Stimulated activated CD4-positive, alpha-beta T cell treated with anti-CD3 and anti-CD28 coated beads, Interleukin-4, amount 100 ng/mL, for 1 hour (primary cell): ENCODE measurements at regions not wholly inside any gene's neighbourhood (a gene's known extent, or its start where the extent isn't known, plus 50 kb on each side); places are given as distances from the start of the nearest gene placed in this dataset.

Experiments used
- DNase-seq: peaks from one replicate; pipeline ENCODE4 v3.0.0-alpha.2; 2020

DNA sequence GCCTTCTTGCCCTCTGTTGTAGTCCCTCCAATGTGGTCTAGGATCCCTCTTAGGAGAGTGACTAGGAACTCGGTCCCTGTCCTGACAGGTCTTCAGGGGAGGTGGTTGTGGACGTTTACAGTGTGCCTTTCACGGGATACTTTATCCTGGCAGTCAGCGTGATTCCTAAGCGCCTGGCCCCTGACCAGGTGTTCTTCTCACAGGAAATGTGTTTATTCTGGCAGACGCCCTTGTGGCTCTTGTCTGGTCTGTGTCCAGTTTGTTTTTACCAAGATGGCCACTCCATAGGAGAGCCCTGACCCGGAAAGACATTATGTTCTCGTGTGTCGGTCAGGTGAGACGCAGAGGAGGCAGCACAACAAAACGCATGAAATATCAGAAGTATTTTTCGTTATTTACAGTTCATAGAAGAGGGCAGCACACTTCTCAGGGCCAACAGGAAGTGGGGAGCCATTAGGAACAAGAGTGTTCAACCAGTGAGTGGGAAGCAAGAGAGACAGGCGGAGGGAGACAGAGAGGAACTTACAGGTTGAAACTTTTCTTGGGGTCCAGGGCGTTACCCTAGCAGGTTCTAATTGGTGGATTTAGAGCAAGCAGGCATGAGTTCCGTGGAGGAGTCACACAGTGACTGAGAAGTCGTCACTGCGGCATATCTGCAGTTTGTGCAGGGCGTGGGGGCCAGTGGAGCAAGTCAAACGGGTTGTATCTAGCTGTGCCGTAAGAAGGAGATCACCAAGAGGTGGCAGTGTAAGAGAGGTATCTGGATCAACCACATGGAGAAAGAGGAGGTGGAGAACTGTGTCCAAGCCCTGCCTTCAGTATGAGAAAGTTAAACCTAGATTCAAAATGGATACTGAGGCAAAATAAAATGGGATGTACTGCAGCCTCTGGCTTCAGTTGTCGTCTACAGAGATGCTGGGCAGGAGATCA, 412.9 kb downstream of the ZSWIM6 start:
- no peak for DNase-seq

DNA sequence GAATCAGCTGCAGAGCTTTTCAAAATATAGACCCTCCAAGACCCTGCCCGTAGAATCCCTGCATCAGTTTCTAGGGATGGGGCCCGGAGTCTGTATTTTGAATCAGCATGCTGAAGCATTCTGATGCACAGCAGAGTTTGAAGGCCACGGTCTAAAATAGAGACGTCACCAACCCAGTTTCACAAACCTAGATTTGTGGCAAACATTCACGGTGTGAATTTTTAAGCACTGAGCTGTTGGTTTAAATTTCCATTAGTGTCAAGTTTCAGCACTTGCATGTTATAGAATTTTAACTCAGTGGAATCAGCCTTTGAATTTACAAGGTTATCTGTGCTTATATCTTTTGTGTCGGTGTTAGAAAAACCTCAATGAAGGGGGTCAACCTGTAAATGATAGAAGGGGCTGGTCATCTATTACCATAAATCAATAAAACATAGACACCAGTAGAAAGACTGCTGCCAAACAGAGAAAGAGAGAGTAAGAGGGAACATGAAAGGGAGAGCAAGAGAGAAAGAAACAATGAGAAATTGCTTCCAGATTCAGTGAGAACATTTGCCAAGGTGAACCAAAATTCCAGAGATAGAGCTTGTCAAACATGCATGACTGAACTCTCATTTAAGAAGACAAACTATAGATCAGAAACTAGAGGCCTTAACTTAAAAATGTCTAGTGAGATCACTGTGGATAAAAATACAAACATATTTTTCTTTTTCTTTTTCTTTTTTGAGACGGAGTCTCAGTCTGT, 414.9 kb downstream of the ZSWIM6 start:
- no peak for DNase-seq

DNA sequence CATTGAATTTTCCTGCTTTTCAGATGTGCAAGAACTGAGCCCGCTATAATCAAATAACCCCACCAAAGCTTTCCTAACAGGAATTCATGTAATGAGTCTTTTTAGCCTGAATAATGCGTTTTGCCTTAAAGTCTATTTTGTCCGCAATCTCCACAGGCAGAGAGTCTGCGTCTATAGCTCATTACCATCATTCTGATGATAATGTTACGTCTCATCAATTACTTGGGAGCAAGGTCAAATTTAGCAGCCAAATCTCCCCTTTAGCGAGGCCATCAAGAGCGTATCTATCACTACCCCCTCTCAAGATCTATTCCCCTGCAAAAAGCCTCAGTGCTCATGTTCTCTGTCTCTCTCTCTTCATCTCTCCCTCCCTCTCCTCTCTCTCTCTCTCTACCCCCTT, 416.1 kb downstream of the ZSWIM6 start:
- no peak for DNase-seq

DNA sequence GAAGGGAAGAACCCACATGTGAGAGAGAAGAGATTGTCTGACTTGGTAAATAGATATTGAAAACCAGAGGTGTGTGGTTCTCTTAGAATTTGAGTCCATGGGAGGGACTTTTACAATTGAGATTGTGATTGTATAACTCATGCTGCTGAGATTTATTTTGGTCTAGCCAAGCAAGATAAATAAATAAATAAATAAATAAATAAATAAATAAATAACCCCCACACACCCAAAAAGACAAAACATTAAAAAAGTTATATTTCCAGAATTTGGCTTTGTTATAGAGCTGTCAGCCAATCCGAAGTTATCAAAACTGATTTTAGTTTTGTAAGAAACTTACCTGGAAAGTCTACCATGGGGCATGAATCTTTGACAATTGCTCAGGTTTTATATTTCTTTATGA, 416.6 kb downstream of the ZSWIM6 start:
- no peak for DNase-seq

DNA sequence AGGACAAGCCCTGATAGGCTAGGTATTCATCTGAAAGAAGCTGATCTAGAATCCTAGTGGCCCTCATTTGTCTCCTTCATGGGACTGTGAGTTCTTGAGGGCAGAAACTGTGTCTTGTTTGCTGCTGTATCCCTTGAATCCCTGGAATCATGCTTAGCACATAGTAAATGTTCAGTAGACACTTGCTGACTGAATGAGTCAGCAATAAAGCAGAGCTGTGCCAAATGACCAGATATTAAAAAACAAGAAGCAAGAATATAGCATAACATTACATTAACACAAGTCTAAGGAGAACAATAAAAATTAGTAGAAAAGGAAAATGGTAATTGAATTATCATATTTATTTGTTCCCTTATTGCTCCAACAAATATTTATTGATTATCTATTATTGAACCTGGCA, 420.5 kb downstream of the ZSWIM6 start:
- no peak for DNase-seq

DNA sequence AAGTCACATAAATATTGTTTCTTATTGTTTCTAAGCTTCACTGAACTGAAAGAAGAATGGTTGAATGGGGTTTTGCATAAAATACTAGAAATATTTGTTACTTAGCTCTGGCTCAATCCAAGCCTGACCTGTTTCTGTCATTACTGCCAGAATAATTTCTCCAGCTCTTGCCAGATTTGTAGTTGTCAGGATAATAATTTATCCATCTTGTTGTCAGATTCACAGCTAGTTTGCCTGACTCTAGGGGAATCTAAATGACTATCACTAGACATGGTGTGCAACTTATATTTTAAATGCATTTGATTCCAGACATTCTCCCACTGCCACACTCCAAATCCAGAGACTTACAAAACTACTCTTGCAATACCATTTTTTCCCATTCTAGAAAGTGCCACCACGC, 422.7 kb downstream of the ZSWIM6 start:
- DNase-seq: no peak

DNA sequence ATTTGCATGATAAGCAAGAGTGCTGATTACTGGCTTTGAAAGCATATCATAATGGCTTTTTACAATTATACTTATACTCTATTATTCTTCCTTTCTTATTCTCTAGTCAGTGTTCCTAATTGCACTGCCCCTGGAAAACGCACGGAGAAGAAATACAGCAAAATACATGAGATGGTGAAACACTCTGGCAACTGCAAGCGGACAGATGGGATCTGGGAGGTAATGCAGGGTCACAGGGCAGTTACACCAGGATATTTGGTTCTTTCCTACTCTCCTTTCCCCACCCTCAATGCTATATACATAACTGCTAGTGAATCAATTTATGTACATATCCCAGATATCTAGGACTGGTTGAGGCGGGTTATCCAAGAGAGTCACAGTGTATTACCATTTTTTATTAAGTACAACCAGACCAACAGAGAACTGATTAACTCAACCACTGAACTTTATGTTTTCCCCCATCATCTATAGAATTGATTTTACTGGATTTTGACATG, 423.7 kb downstream of the ZSWIM6 start:
- no peak for DNase-seq

DNA sequence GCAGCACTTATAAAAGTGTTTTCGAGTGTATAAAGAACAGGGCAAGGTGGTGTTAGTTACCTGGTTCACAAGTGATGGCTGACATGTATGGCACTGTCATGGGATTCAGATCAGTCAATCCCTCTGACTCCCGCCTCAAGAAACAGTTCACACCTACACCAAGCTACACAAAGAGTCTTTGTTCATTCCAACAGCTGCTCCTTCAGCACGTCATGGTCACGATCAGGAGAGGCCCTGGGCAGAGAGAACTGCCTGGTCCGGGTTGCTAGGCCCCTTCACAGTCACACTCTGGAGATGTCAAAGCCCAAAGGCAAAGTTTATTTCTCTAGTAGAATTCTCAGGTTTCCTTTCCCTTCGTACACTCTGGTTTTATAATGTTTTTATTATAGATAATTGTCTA, 426.7 kb downstream of the ZSWIM6 start:
- no peak for DNase-seq

DNA sequence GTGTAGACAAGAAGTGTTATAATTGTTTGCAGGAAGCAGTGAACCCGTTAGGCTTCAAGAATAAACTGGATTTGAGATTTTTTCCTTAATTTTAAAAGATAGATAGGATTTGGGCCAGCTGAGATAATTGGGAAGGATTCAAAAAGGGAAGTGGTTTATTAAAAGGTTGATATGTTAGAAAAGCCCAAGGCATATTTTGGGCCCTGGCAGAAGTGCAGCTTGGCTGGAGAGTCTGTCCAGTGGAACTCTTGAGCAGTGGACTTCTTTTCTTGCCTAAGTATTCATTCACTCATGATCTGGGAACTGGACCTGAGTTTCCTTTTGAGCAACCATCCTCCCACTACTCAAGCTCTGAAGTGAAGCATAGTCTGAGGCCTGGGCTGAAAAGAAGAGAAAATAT, 433.4 kb downstream of the ZSWIM6 start:
- no peak for DNase-seq

DNA sequence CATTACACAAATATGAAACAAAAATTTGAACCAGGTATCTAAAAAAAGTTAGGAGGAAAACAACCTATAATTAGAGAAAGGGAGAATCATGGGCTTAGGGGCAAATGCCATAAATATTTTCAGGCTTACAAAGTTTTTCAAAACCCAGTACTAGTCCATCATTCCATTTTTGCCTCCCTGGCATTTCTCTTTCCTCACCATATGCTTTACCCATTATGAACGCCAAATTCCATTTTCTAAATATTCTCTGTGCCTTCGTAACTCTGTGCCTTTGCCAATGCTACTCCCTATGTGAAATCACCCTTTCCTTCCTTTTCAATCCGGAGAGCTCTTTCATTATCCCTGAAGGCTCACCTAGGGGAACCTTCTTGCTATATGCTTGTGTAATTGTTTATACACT, 434.1 kb downstream of the ZSWIM6 start:
- DNase-seq: no peak

DNA sequence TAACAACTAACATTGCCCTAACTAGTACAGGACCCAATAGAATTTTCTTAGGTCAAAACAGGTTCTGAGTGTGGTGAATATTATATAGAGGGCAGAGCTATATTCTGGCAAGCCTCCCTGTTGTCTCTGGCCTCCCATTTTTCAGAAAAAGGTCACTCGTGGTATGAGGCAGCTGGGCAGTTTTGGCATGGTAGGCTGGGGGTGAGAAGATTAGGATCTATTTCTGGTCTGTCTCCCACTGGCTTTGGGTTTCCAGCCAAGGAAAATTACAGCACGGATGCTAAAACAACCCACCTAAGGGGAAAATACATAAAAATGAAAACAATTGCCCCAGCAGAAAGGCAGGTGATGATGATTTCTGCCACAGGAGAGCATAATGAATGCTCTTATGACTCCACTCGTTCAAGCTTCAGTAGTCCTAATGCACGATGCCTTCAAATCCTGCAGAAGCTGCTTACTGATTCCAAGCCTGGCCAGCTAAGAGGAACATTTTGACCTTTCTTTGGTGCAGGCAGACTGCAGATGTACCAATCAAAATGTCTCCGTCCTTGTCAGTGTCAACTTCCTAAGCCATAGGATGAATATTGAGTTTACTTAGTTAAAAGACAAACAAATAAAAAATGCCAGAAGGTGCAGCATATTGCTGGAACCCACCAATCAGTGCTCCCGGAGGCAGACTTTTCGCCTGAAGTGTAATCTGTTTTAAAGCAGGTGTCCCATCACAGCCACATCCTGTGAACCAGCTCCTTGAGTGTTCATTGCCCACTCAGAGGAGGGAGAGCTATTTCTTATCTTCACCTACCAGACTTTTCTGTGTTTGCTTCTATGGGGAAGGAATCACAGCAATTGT, 435.4 kb downstream of the ZSWIM6 start:
- DNase-seq: no peak

DNA sequence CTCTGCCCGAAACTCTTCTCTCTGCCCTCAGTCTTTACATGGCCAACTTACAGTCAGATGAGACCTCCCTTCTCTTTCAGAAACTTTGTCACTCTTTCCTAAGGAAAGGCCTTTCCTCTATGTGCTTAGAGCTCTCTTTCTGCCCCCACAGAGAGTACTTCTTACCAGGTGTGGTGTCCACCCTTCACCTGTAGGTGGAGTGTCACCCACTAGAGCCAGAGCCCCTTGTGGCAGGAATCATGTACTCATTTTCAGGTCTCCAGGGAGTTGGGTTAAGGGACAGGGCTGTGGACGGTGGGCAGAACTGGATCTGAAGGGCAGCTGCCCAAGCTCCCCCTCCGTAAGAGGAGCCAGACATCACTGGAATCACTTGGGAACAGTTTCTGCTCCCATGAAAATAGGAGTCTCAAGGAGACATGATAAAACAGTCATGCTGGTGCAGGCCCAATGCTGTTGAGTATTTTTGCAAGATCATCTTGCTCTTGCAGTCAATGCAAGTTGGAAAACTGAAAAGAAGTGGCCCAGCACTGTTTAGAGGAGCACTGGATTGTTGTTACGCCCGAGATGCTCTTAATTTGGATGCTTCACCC, 436.7 kb downstream of the ZSWIM6 start:
- DNase-seq: no peak

DNA sequence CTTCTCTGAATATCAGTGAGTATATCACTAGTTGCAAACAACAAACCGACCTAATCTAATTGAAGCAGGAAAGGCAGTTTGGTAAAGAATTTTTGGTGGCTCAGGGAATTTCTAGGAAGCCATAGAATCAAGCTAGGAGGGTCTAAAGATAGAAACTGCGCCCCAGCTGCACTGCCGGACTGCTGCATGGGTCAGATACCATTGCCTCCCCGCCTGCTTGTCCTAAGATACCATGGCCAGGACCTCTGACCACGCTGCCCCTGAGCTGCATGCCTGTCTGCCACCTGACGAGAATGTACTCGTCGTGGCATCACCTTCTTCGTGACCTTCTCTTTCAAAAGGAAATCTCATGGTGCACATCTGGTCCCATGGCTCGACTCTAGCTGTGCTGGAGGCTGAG, 439.0 kb downstream of the ZSWIM6 start:
- DNase-seq: no peak

DNA sequence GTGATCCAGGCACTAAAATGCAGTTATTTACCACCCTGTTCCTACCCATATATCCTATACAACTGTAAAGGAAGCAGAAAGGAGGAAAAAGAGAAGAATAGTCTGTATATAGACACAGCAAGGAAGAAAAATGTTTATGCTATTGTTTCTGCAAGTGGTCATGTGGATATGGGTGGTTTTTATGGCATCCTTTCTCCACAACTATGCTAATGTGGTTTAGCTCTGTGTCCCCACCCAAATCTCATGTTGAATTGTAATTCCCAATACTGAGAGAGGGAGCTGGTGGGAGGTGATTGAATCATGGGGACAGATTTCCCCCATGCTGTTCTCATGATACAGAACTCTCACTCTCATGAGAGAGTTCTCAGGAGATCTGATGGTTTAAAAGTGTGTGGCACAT, 439.8 kb downstream of the ZSWIM6 start:
- DNase-seq: no peak

DNA sequence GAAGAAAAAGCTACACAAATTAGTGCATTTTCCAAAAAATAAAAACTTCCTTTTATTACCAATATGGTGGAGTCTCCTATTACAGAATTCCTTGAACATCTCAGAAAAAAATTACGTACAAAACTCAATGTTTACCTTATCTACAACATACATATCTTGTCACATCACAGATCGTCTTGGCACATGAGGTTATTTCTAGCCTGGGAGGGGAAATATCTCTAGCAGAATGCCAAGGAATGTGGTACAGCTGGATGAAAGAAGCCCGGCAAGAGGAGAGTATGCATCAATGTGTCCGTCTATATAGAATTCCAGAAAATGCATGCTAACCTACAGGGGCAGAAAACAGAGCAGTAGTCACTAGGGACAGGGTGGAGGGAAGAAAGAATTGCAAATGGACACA, 443.8 kb downstream of the ZSWIM6 start:
- no peak for DNase-seq

DNA sequence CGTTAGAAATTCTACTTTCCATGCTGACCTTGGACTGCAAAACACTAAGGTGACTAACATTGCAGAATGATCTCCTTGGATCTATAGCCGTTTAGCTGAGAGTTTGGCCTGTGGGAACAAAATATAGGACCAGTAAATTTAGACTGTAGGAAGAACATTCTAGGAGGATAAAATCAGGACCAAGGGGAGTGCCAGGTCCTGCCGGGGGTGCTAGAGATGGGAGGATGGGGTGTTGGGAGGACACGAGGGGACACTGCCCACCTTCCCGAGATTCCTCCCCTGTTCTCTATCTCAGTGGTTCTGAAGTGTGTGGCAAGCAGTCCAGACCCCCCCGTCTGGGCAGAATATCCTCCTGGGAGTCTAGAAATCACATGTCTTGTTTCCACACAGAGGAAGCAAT, 445.2 kb downstream of the ZSWIM6 start:
- DNase-seq: no peak

DNA sequence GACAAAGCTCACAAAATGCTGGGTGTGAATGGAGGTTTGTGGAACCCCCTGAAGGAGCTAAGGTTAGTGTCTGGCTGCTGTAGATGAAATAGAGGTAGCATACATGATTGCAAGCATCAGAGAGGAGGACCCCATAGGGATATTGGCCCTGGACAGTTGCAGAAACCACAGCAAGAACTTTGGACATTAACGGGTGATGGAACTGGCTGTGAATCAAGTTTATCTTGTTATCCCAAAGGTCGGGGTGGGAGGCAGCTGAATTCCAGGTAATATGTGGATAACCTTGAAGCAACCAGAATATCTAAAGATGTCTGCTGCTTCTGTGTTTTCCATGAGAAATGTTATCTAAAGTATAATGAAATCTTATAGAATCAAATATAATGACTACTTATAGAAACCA, 447.7 kb downstream of the ZSWIM6 start:
- DNase-seq: no peak

DNA sequence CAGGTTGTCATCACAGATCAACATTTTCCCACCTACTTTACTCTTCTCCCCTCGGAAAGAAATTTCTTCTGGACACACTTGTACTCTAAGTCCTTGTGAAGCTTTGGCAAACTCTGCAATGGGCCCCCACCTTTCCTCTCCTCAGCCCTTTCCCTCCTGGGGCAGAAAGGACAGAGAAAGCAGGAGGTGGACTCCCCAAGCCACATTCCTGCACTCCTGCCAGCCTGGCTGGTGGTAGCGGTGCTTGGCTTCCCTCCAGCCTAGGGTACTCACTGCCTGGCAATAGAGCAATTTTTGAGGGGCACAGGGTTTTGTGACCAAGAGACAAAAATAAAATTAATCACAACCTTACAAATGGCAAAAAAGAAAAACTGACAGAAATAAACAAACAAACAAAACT, 451.4 kb downstream of the ZSWIM6 start:
- DNase-seq: no peak

DNA sequence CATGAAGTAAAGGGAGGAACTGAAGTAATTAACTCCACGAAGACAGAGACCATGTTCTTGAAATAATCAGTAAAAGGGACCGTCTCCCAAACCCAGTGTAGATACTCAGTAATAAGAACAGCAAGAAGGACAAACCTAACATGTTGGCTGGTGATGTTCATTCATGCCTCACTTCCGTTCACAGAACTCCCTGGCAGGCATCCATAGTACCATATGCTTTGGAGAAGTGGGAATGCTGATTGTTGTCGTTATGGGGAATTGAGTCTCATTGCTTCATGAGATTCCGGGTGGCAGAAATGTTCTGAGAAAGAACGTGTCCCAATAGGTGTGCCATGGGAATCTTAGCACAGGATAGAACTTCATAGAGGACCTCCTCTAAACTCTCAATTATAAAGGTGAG, 452.3 kb downstream of the ZSWIM6 start:
- DNase-seq: no peak

DNA sequence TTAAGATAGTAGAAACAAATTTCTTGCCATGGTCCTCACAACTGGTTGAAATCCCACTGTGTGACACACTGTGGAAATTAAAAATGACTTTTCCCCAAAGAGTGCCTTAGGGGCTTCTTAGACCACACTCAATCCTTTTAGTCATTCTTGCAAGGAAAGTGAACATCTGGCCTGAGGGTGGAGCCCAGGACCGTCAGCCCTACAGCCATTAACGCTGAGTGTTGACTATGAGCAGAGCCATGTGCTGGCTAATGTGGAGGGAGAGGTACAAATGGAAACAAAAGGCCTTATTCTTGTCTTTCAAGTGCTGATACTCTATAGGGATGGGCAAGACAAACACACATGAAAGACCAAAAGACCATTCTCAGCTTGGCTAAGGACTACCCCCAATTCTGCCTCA, 456.5 kb downstream of the ZSWIM6 start:
- DNase-seq: no peak

DNA sequence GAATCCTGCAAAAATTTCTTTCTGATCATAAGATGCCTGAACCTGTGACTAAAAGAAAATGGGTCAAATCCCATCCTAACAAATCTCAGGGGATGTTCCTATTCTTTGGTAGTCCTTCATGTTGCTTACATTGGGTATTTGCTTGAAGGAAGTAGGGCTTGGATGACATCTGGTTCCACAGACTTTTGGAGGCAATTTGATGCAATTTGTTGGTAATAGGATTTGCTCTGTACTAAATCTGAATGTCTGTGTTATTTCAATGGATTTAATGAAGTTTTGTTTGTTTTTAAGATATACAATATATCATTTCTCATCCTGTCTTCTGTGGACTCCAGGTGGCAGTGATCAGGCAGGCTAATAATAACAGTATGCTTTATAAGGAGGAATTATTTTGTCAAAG, 457.9 kb downstream of the ZSWIM6 start:
- no peak for DNase-seq

DNA sequence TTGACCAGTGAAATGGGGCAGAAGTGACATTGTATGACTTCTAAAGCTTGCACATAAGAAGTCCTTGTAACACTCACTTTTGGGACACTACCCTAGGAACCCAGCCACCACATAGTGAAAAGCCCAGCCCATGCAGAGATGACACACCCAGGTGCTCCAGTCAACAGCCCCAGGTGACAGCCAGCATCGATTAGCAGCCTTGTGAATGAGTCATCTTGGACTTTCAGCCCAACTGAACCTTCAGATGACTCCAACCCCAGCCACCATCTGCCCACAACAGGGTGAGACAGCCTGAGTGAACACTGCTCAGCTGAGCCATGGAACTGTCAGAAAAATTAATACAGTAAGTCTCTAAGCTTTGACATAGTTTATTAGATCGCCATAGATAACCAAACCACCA, 458.6 kb downstream of the ZSWIM6 start:
- no peak for DNase-seq

DNA sequence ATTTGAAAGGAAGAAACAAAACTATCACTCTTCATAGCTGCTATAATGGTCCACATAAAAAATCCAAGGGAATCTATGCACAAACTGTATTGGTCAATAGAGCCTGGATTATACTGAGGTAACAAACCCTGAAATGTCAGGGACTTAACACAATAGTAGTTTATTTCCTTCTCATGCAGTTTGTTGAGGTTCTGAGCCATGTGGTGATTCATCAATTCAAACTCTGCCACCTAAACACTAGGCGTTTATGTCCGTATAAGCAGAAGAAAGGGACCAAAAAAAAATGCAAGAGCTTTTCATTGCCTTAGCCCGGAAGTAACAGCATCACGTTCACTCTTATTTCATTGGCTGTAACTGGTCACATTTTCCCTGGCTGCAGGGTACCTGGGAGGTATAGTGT, 464.7 kb downstream of the ZSWIM6 start:
- no peak for DNase-seq
